Effector memory CD4-positive, alpha-beta T cell (primary cell): ENCODE measurements at regions not wholly inside any gene's neighbourhood (a gene's known extent, or its start where the extent isn't known, plus 50 kb on each side); places are given as distances from the start of the nearest gene placed in this dataset.
"Not testable (repeated sequence)": the region's sequence is repeated elsewhere in the genome, so short reads cannot be mapped to it uniquely, and the experiment has no call there.

ENCODE experiments used
- DNase-seq, 3 donors: peaks; one replicate each; pipeline ENCODE4 v3.0.0-alpha.2; 2020
- H3K27ac ChIP-seq: 2 replicates; pipeline ENCODE4 v1.7.0; 2013; ENCODE audit warnings: mild to moderate bottlenecking, low read length, moderate library complexity; ENCODE audit not compliant: insufficient read depth, poor library complexity, severe bottlenecking
- H3K27me3 ChIP-seq: replicated peaks from 2 replicates; pipeline ENCODE4 v1.7.0; 2013; ENCODE audit warnings: mild to moderate bottlenecking, low read length; ENCODE audit not compliant: insufficient read depth, control insufficient read depth, poor library complexity, severe bottlenecking
- H3K36me3 ChIP-seq: 2 replicates; pipeline ENCODE4 v1.7.0; 2013; ENCODE audit warnings: mild to moderate bottlenecking, low read length, moderate library complexity; ENCODE audit not compliant: control insufficient read depth, insufficient read depth
- H3K4me1 ChIP-seq: 2 replicates; pipeline ENCODE4 v1.7.0; 2013; ENCODE audit warnings: low read length, mild to moderate bottlenecking; ENCODE audit not compliant: control insufficient read depth, insufficient read depth, poor library complexity, severe bottlenecking
- H3K4me3 ChIP-seq: 2 replicates; pipeline ENCODE4 v1.7.0; 2013; ENCODE audit warnings: low read length, low read depth, mild to moderate bottlenecking; ENCODE audit not compliant: insufficient read depth, poor library complexity, severe bottlenecking
- H3K9me3 ChIP-seq: 2 replicates; pipeline ENCODE4 v1.7.0; 2013; ENCODE audit warnings: mild to moderate bottlenecking, low read length, moderate library complexity; ENCODE audit not compliant: control insufficient read depth

DNA sequence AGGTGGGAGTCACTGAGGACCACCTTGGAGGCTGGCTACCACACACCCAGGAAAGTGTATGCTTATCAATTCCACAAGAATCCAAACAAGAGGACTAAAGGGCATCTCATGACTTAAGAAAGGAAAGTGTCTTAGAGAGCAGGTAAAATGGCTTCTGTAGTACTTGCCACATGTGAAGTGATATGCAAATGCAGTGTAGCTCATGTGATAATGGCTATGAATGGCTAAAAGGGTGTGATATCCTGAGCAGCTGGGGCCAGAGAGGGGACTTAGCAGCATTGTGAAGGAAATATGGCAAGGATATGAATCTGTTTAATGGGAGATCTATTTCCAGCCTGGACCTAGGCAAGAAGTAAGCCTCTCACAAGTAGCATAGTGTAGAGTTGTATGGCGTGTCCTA, 90.5 kb downstream of the BUB3 start:
- no peak for DNase-seq
- no peaks in the 10 kb centered on the region for H3K36me3 ChIP-seq
- peaks cover 10% of the 10 kb centered on the region for H3K4me1 ChIP-seq
- H3K9me3 ChIP-seq, result no peaks in the 10 kb centered on the region
- no peak overlapping the region for H3K27ac ChIP-seq
- no peaks in the 10 kb centered on the region for H3K27me3 ChIP-seq
- H3K4me3 ChIP-seq, result no peak overlapping the region

DNA sequence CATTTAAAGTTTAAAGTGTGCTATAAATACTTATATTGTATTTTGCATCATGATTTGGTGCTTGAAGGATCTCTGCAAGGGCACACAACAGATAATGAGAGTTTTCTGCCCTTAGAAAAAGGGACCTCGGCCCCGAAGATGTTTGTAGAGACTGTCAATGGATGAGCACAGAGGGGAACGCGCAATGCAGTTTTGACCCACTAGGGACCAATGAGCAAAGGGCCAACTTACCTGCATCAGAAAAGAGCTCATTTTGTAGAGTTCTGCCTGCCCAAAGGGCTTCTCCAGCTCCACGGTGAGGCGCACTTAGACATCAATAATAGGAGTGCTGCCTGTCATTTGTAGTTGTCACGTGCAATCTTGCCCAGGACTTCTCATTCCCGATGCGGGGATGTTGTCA, 91.1 kb downstream of the BUB3 start:
- Histone ChIP-seq H3K4me3 (no peak overlapping the region), H3K27ac (no peak overlapping the region), H3K4me1 (peaks cover 10% of the 10 kb centered on the region), H3K36me3 (no peaks in the 10 kb centered on the region), H3K27me3 (no peaks in the 10 kb centered on the region), H3K9me3 (no peaks in the 10 kb centered on the region)
- no peak for DNase-seq

- no peak for DNase-seq
- no peaks in the 10 kb centered on the region for H3K27me3 ChIP-seq
- no peaks in the 10 kb centered on the region for H3K36me3 ChIP-seq
- H3K4me3 ChIP-seq, result no peak overlapping the region
- no peaks in the 10 kb centered on the region for H3K4me1 ChIP-seq
- no peak overlapping the region for H3K27ac ChIP-seq
- no peaks in the 10 kb centered on the region for H3K9me3 ChIP-seq
Measured at GRCh38 chr10:123249894-123250293, 95.7 kb downstream of the BUB3 start.

DNA sequence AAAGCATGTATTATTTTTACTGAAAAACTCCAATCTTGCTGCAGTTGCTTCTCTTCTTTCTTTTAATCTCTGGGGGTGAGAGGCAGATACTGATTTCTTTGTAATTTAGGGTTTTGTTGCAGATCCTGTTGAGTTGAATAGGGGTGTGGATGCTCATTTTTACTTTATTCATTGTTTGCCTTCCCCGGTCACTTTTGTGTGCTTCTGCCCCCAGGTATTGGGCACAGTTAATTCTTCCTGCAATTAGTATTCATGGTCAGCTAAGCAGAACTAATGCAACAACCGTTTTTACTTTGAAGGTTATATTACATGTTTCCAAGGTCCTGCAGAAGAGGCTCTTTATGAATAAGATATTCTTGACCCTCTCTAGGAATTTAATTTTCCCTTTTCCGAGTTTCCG, 96.4 kb downstream of the BUB3 start:
- H3K27ac ChIP-seq, result no peak overlapping the region
- no peaks in the 10 kb centered on the region for H3K4me1 ChIP-seq
- no peaks in the 10 kb centered on the region for H3K36me3 ChIP-seq
- DNase-seq, result no peak
- H3K9me3 ChIP-seq, result no peaks in the 10 kb centered on the region
- H3K4me3 ChIP-seq, result no peak overlapping the region
- H3K27me3 ChIP-seq, result no peaks in the 10 kb centered on the region

DNA sequence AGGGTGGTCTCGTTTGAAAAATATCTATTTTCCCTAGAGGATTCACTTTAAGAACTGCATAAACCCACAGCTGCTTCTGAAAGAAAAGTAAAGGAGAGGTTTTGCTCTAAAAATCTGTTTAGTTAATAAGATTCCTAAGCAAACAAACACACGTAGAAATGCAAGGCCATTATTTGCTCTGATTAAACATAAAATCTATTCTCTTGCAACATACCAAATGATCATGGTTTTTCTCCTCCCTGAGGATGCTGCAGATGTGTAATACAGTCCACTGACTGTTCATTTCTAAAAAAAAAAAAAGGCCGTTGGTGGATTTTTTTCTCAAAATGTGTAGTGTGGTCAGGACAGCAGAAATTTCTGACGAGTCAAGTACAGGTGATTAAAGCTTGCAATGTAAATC, 98.6 kb downstream of the BUB3 start:
- Histone ChIP-seq H3K27ac (no peak overlapping the region), H3K4me3 (no peak overlapping the region), H3K9me3 (no peaks in the 10 kb centered on the region), H3K4me1 (no peaks in the 10 kb centered on the region), H3K36me3 (no peaks in the 10 kb centered on the region), H3K27me3 (no peaks in the 10 kb centered on the region)
- no peak for DNase-seq

DNA sequence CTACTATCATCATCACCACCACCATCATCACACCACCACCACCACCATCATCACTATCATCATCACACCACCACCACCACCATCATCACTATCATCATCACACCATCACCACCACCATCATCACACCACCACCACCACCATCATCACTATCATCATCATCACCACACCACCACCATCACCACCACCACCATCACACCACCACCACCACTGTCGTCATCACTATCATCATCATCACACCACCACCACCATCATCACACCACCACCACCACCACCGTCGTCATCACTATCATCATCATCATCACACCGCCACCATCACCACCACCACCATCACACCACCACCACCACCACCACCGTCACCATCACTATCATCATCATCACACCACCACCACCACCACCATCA, 100.1 kb downstream of the BUB3 start:
- H3K27me3 ChIP-seq, H3K9me3 ChIP-seq, H3K27ac ChIP-seq, H3K4me1 ChIP-seq, H3K4me3 ChIP-seq, H3K36me3 ChIP-seq, DNase-seq: not testable (repeated sequence)

DNA sequence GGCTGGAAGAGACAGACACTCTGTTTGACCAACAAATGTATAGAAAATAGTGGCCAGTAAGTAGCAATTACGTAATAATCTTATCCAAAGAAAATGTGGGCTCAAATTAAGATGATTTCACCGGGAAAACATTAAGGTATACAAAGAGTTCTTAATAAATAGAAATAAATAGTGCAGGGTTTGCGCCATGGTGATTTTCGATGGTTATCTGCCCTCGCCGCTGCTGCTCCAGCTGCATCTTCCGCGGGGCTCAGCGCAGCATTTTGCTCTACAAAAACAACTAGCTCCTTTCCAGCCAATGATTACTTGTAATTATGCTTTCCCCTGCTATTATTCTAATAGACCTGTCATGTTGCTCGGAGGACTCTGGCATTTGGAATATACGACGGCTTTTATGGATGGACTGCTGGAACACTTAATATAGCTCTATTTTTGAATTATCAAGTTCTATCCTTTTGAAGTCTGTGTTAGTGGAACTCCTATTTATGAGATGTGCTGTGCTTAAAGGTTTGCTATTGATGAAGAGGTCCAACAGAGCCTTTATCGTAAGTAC, 103.8 kb downstream of the BUB3 start:
- DNase-seq, result no peak
- Histone ChIP-seq H3K27ac (no peak overlapping the region), H3K27me3 (no peaks in the 10 kb centered on the region), H3K4me3 (no peak overlapping the region), H3K36me3 (no peaks in the 10 kb centered on the region), H3K4me1 (no peaks in the 10 kb centered on the region), H3K9me3 (no peaks in the 10 kb centered on the region)

- Histone ChIP-seq H3K4me3 (no peak overlapping the region), H3K27me3 (no peaks in the 10 kb centered on the region), H3K4me1 (no peaks in the 10 kb centered on the region), H3K27ac (no peak overlapping the region), H3K36me3 (no peaks in the 10 kb centered on the region), H3K9me3 (no peaks in the 10 kb centered on the region)
- DNase-seq, result no peak
Measured at GRCh38 chr10:123259081-123259480, 104.9 kb downstream of the BUB3 start.

DNA sequence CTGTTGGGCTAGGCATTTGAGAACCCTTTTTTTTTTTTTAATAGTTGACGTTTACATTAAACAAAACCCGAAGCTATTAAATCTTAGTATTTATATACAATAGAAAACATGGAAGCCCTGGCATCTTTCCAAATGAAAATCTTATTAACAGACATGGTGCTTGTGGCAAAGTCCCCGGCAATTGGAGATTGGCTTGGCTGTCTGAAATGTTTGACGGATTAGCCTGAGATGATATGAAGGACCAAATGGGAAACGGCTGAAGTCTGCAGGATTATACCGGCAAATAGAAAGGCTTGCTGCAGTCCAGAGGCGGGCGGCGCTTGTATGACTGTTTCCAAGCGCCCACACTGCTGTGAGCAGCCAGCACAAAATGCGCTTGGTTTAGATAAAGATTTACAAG, 105.6 kb downstream of the BUB3 start:
- Histone ChIP-seq H3K4me3 (no peak overlapping the region), H3K27ac (no peak overlapping the region), H3K9me3 (no peaks in the 10 kb centered on the region)

DNA sequence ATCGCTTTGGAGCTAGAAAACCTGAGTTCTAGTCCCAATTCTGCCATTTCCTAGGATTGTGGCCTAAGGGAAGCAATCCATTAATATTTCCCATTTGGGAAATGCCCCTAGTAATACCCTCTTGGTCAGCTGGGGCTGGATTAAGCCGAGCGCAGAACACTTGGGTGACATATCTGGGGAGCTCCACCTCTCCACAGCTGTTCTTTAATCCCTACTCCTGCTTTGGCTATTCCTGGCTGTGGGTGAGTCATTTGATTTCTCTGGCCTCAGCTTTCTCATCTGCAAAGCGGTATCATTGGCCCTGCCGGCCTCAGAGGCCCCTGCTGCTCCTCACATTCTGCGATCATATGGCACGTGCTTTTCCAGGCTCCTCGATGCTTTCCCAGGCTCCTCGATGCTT, 108.3 kb downstream of the BUB3 start:
- H3K4me3 ChIP-seq, result no peak overlapping the region
- no peak for DNase-seq
- H3K27ac ChIP-seq, result no peak overlapping the region
- H3K36me3 ChIP-seq, result no peaks in the 10 kb centered on the region
- H3K4me1 ChIP-seq, result no peaks in the 10 kb centered on the region
- no peaks in the 10 kb centered on the region for H3K27me3 ChIP-seq
- H3K9me3 ChIP-seq, result no peaks in the 10 kb centered on the region

More for the DNA sequence above, 105.6 kb downstream of the BUB3 start:
- Histone ChIP-seq H3K4me1 (no peaks in the 10 kb centered on the region), H3K27me3 (no peaks in the 10 kb centered on the region), H3K36me3 (no peaks in the 10 kb centered on the region)
- DNase-seq, result no peak

DNA sequence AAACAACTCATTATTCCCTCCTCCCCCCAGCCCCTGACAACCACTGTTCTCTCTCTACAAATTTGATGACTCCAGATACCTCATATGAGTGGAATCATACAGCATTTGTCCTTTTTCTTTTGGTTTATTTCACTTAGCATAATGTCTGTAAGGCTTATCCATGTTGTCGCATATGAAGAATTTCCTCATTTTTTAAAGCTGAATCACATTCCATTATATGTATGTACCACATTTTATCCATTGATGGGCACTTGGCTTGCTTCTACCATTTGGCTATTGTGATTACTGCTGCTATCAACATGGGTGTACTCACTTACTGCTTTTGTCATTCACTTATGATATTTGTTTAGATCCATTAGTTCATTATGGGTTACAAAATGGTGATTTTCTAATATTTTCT, 112.8 kb downstream of the BUB3 start:
- H3K9me3 ChIP-seq, result no peaks in the 10 kb centered on the region
- DNase-seq, result no peak

More for the DNA sequence above, 112.8 kb downstream of the BUB3 start:
- Histone ChIP-seq H3K4me3 (no peak overlapping the region), H3K4me1 (no peaks in the 10 kb centered on the region), H3K36me3 (no peaks in the 10 kb centered on the region), H3K27ac (no peak overlapping the region), H3K27me3 (no peaks in the 10 kb centered on the region)
